GM19467 (cell line): ENCODE measurements at regions not wholly inside any gene's neighbourhood (a gene's known extent, or its start where the extent isn't known, plus 50 kb on each side); places are given as distances from the start of the nearest gene placed in this dataset.

Source experiments
- ATAC-seq: cut with Tn5 transposase; IDR thresholded peaks from one replicate; pipeline ENCODE4 v1.9.1; 2021; ENCODE audit warnings: mild to moderate bottlenecking, moderate library complexity; ENCODE audit not compliant: unreplicated experiment

DNA sequence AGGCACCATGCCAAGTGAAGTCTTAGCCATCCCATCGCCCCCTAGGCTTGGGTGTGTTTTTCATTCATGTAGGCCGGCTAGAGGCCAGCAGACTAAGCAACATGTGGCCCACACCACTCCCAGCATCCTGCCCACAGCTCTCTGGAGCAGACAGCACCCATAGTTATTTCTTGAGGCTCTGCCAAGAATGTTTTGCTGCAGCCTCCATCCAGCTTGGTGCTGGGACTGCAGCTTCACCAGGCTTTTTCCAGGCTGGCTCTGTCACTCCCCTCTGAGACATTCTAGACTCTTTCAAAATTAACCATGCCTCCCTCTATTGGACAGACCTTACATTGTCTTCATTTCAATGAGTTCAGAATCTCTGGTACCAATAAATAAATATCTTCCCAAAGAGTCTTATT lies 104.2 kb downstream of the DUSP10 start:
- ATAC-seq = no peak

DNA sequence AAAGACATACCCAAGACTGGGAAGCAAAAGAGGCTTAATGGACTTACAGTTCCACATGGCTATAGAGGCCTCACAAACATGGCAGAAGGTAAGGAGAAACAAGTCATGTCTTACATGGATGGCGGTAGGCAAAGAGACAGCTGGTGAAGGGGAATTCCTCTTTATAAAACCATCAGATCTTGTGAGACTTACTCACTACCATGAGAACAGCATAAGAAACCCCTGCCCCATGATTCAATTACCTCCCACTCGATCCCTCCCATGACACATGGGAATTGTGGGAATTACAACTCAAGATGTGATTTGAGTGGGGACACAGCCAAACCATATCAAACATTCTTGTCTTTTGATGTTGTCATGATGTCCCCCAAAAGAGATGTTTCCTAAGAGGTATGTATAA lies 103.3 kb downstream of the DUSP10 start:
- no peak for ATAC-seq

DNA sequence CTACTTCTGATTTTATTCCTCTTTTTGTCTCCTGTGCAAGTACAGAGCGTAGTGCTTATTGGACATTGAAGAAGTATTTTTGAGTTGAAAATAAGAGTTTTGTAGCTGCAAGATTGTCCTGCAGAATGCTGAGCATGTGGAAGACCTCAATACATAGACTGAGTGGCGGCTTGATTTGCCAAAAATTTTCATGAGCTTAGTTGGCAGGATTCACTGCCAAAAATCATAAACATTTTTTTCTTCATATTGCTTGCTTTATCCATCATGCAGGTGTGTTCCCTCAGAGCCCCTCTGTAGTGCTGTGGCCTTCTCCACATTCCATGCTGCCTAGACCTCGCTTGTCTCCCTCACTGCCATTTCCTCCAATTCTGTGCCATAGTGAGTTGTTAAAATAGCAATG lies 100.1 kb downstream of the DUSP10 start:
- ATAC-seq = no peak

DNA sequence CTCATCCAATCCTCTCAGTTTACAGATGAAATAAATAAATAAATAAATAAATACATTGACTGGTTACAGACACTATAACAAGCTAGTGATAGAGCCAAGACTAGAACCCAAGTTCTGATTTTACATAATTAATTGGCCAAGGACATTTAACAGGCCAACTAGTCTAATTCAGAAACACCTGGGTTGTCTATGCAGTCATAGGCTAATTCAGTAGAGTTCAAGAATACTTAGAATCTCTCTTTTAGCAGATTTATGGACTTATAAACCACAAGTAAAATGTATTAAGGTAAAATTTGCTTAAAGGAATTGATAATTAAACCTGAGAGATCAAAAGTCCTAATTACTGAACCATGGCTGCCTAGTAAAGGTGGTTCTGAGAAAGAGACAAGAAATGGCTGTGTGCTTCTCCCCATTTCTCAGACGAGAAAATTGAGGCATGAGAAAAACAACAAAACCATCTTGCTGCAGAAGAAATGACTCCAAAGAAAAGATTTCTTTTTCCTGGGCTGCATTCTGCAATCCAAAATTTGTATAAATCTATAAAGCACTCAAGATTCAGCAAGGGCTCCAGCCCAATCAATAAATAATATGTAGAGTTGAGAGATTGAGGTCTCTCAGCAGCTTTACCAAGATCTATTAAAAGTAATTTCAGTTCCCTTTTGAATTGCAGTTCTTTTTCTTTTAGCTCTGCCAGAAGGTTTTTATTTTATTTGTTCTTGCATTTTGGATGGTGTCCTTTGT lies 98.3 kb downstream of the DUSP10 start:
- no peak for ATAC-seq

DNA sequence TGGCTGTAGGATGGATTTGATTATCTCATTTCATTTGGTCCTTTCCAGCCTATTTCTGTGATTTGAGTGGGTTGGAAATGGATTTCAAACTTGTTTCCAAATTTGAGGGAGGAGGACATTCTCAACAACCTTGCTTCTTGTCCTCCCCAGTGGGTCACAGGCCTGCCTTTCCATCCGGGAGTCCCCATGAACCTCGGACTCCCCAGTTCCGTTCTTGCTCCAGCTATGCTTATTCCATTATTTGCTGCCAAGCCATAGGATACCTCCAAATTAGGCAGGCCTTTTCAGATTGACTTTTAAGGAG lies 97.8 kb downstream of the DUSP10 start:
- no peak for ATAC-seq

DNA sequence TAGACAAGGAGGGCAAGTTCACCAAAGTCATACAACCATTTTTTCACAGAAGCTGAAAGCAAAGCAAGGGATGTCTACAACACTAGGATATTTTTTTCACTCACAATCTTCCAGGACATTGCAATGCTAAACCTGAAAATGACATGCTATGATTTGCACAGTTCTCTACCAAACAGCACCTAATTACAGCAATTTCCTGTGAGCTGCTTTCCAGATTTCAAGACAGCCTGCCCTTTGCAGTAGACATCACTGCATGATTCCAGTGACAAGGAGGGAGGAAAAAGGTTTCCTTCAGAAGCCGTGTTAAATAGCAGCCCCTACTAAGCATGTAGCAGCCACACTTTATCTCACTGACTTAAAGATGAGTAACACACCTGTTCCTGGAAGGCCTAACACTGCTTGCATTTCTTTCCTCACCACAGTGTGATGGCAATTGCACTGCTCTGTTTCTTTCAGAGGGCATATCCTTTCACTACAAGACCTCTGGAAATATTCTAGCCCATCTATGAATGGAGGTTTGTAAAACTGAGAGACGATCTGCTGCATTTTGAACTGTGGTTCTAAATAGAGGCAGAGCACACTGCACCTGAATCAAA lies 97.1 kb downstream of the DUSP10 start:
- ATAC-seq = no peak

DNA sequence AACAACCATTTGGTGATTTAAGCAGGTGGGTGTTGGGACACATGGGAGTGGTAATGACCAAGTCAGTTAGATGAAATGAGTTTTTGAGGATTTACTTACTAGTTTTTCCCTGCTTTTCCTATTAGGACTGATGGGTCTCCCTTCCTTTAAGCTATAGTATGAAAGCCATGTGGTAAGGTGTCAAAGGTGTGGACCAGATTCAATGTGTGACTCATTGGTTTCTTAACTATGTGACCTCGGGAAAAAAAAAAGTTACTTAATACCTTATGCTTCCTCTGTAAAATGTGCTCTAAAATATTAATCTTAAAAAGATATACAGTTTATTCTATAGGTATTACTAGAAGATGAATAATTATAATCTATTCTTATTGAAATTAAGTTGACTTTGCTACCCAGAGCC lies 93.7 kb downstream of the DUSP10 start:
- ATAC-seq = no peak
